Psoas muscle (tissue), 7 donors: ENCODE measurements at regions not wholly inside any gene's neighbourhood (a gene's known extent, or its start where the extent isn't known, plus 50 kb on each side); places are given as distances from the start of the nearest gene placed in this dataset.
"Not testable (repeated sequence)": the region's sequence is repeated elsewhere in the genome, so short reads cannot be mapped to it uniquely, and the experiment has no call there.

Source experiments
- ATAC-seq, 4 donors: fragments of 200-7000 bp; cut with Tn5 transposase; one replicate each; pipeline ENCODE4 v1.9.1; 2020; ENCODE audit warnings: moderate library complexity in 3 of 4, mild to moderate bottlenecking in 2 of 4
- DNase-seq, 2 donors: peaks; one replicate each; pipeline ENCODE4 v3.0.0-alpha.2; 2020
- H3K27ac ChIP-seq: fragments of 200-600 bp; one replicate; pipeline ENCODE4 v1.8.0; 2022
- H3K27me3 ChIP-seq, 3 donors: fragments of 200-600 bp in 1 of 3; one replicate each; pipeline versions ENCODE4 v1.6.1 to v1.8.0; 2013 to 2022; ENCODE audit warnings: low read length in 2 of 3, mild to moderate bottlenecking in 2 of 3, moderate library complexity in 1 of 3; ENCODE audit not compliant: insufficient read depth in 3 of 3
- H3K36me3 ChIP-seq, 2 donors: fragments of 200-600 bp in 1 of 2; one replicate each; pipeline versions ENCODE4 v1.6.1 to v1.8.0; 2013 to 2022; ENCODE audit warnings: low read depth in 1 of 2, mild to moderate bottlenecking in 1 of 2, moderate library complexity in 1 of 2; ENCODE audit not compliant: insufficient read depth in 1 of 2
- H3K4me1 ChIP-seq: fragments of 200-600 bp; one replicate; pipeline ENCODE4 v1.8.0; 2022
- H3K4me3 ChIP-seq: fragments of 200-600 bp; one replicate; pipeline ENCODE4 v1.8.0; 2022; ENCODE audit warnings: mild to moderate bottlenecking
- H3K9me3 ChIP-seq: fragments of 200-600 bp; one replicate; pipeline ENCODE4 v1.8.0; 2022
- CTCF ChIP-seq: fragments of 200-600 bp; IDR thresholded peaks from one replicate; pipeline ENCODE4 v1.8.0; 2022; ENCODE audit warnings: antibody characterized with exemption
- WGBS, 3 donors: extraction: QIAGEN DNeasy Blood & Tissue Kit; methylation state at CpG; one replicate each; pipeline versions ENCODE4 v1.1.6 to v1.1.7; 2013; 5-methylcytosine and 5-hydroxymethylcytosine counted together
- intact Hi-C, 2 donors: fragments of 100-400 bp; cut with DNase I; formaldehyde crosslinking; loops; one replicate each; pipeline versions ENCODE4 v1.11.0 to v1.14.2; 2022
- donor health status: healthy with polysubstance abuse.
- donor health status: DM: no; HTN: no; CAD: no; lungs with moderate emphysema.
- donor health status: Bipolar disorder and iron deficiency.
- donor health status: healthy.
- donor health status: DM: yes; HTN: yes; CAD: no.
- donor health status: DM: no; HTN: no; CAD: no.
- donor health status: DM: yes; HTN: yes; CAD: no.

GRCh38 chrX:109902665-109903064 is 100.2 kb upstream of the TMEM164 start:
- Histone ChIP-seq H3K4me1 (no peaks in the 10 kb centered on the region), H3K27ac (no peak overlapping the region), H3K9me3 (no peaks in the 10 kb centered on the region), H3K27me3 (peaks cover 0 to 4% (median 0%) of the 10 kb centered on the region in 3 donors), H3K4me3 (no peak overlapping the region), H3K36me3 (no peaks in the 10 kb centered on the region)
- WGBS, 3 donors: 53 to 84% (median 56%) methylated on average over 4 of the region's 4 CpGs
- no peak for ATAC-seq
- no peak for TF ChIP-seq CTCF
- DNase-seq: no peak
- intact Hi-C loops: loop anchor here in 1 of 2 donors (10.0 kb wide), 1 partner anchor 512 kb away; no protein-coding TSS in a partner anchor

GRCh38 chrX:109911046-109911445 is 91.9 kb upstream of the TMEM164 start:
- intact Hi-C loops: loop anchor here (5.0 to 10.0 kb wide), 2 partner anchors 234 to 236 kb away; no protein-coding TSS in a partner anchor
- no peak overlapping the region for H3K27ac ChIP-seq
- 17 to 24% (median 23%) methylated on average over 1 of the region's 1 CpG for WGBS, 3 donors
- no peak overlapping the region for H3K4me3 ChIP-seq
- peaks cover 0 to 6% (median 0%) of the 10 kb centered on the region in 3 donors for H3K27me3 ChIP-seq
- H3K36me3 ChIP-seq: no peaks in the 10 kb centered on the region
- peak; percentile 61 for TF ChIP-seq CTCF
- no peaks in the 10 kb centered on the region for H3K4me1 ChIP-seq
- no peak for ATAC-seq
- no peak for DNase-seq
- no peaks in the 10 kb centered on the region for H3K9me3 ChIP-seq

- DNase-seq, H3K27me3 ChIP-seq, H3K9me3 ChIP-seq, H3K4me1 ChIP-seq, ATAC-seq, H3K27ac ChIP-seq, H3K4me3 ChIP-seq, H3K36me3 ChIP-seq: not testable (repeated sequence)
- 90 to 100% (median 97%) methylated on average over 1 of the region's 2 CpGs for WGBS, 3 donors
- intact Hi-C loops: loop anchor here (5.0 to 10.0 kb wide), 2 partner anchors 232 to 234 kb away; no protein-coding TSS in a partner anchor
These were observed 89.9 kb upstream of the TMEM164 start for GRCh38 chrX:109912993-109913392.

GRCh38 chrX:109914114-109914849 is 88.6 kb upstream of the TMEM164 start:
- no peaks in the 10 kb centered on the region for H3K36me3 ChIP-seq
- DNase-seq (no peak), ATAC-seq (peak in 3 of 4 donors; percentile 79 to 80 (median 79))
- TF ChIP-seq CTCF: no peak
- peaks cover 0 to 6% (median 0%) of the 10 kb centered on the region in 3 donors for H3K27me3 ChIP-seq
- WGBS, 3 donors: 79 to 80% (median 79%) methylated on average over 8 of the region's 8 CpGs
- H3K4me1 ChIP-seq: no peaks in the 10 kb centered on the region
- intact Hi-C loops: loop anchor here (5.0 to 10.0 kb wide), 2 partner anchors 231 to 233 kb away; no protein-coding TSS in a partner anchor
- H3K4me3 ChIP-seq: no peak overlapping the region
- H3K9me3 ChIP-seq: no peaks in the 10 kb centered on the region
- peak overlapping the region; percentile 60 for H3K27ac ChIP-seq

- intact Hi-C loops: loop anchor here in 1 of 2 donors (10.0 kb wide), 1 partner anchor 226 kb away; no protein-coding TSS in a partner anchor
- no peak for TF ChIP-seq CTCF
- H3K27me3 ChIP-seq: no peaks in the 10 kb centered on the region
- 63 to 67% (median 64%) methylated on average over 1 of the region's 1 CpG for WGBS, 3 donors
- H3K36me3 ChIP-seq: no peaks in the 10 kb centered on the region
- ATAC-seq (no peak), DNase-seq (no peak)
- no peak overlapping the region for H3K4me3 ChIP-seq
- H3K27ac ChIP-seq: no peak overlapping the region
- no peaks in the 10 kb centered on the region for H3K4me1 ChIP-seq
- H3K9me3 ChIP-seq: no peaks in the 10 kb centered on the region
These were observed 84.2 kb upstream of the TMEM164 start for GRCh38 chrX:109918753-109919152.
